ENCODE measurements at regions not wholly inside any gene's neighbourhood (a gene's known extent, or its start where the extent isn't known, plus 50 kb on each side); places are given as distances from the start of the nearest gene placed in this dataset.
"Not testable (repeated sequence)": the region's sequence is repeated elsewhere in the genome, so short reads cannot be mapped to it uniquely, and the experiment has no call there.

DNA sequence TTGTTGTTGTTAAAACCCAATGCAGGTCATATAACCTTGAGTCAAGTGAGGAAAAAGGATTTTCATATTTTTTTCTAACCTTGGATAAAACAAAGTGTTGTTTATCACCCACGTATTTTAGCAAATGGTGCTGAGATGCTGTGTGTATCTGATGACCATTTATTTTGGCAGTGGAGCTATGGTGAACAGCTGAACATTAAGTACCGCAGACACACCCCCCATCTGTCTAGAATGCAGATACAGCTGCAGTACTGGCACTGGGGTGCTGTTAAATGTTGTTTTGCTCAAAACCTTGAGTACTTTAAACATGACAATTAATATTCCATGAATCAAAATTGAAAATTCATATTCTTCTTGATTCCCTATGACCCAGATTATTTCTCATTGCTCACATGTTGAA, 773.3 kb upstream of the SLC39A10 start:
- no peak for DNase-seq (ENCODE audit: low read depth in 2 of 3, low spot score in 2 of 3)

DNA sequence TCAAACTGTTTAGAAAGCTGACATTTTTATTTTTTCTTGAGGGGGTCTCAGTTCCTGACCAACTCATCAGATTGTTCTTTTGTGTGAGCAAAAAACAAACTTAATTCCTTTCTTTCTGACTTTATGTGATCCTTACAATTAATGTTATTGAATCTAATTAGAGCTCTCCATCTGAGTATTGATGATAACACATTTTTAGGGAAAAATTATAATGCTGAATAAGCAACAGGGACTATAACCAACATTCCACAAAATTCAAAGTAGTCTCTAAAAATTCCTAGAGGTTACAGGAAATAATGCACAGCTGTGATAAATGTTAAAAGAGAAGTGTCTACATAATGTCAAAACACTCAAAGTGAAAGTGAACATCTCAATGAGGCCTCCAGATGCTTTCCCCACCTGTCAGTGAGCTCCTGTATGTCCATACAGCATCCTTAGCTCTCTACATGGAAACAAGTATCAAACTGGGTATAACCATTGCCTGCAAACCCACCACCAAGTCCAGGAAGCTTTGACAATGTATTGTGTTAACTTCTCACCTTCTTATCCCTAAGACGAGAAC, 786.0 kb upstream of the SLC39A10 start:
- DNase-seq (ENCODE audit: low read depth in 2 of 3, low spot score in 2 of 3): no peak

DNA sequence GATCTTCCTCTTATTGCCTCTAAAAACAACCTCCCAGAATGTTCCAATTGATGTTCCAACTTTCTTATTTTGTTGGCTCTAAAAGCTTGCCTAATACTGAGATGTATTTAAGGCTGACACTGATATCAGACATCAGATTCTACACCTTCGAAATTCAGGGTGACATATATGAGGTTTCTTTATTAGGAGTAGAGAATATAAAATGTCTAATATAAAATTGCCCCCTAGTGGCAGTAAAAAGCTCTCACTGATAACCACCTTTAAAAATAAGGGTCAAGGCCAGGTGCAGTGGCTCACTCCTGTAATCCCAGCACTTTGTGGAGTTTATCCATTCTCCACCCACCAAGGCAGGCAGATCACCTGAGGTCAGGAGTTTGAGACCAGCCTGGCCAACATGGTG, 789.7 kb upstream of the SLC39A10 start:
- DNase-seq (ENCODE audit: low read depth in 2 of 3, low spot score in 2 of 3): peak in 2 of 3 donors; percentile 2 to 19

DNA sequence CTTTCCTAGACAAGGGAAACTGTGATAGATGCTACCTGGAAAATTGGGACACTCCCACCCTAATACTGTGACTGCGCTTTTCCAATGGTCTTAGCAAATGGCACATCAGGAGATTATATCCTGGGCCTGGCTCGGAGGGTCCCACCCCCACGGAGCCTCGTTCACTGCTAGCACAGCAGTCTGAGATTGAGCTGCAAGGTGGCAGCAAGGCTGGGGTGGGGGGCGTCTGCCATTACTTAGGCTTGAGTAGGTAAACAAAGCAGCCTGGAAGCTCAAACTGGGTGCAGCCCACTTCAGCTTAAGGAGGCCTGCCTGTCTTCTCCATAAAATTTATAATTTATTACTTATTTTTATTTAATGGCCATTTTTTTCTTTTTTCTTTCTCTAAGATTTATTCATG, 802.1 kb upstream of the SLC39A10 start:
- no peak for DNase-seq (ENCODE audit: low read depth in 2 of 3, low spot score in 2 of 3)

DNA sequence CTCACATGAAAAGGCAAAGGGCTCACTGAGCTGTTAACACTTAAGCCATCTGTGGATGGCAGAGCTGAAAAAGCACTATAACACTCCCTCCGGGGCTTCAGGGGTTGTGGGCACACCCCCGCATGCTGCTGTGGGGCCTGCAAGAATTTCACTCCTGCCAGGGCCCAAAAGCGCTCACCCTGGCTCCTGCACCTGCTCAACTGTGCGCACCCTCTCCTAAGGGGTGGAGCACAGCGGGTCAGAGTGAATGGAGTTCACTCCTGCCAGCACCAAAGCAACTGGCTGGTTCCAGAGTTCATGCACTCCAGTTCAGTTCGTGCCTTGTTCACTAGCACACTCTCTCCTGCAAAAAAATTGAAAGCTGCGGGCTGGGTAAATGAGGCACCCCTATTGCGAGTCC, 814.2 kb upstream of the SLC39A10 start:
- no peak for DNase-seq (ENCODE audit: low read depth in 2 of 3, low spot score in 2 of 3)

DNA sequence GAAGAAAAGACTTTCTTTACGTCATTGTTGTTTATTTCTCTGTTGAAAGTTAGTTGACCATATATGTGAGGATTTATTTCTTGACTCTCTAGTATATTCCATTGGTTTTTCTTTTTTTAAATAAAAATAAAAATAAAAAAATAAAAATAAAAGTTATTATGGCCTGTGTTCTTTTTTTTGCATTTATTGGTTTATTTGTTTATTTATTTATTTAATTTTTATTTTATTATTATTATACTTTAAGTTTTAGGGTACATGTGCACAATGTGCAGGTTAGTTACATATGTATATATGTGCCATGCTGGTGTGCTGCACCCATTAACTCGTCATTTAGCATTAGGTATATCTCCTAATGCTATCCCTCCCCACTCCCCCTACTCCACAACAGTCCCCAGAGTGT, 822.7 kb upstream of the SLC39A10 start:
- DNase-seq (ENCODE audit: low read depth in 2 of 3, low spot score in 2 of 3): not testable (repeated sequence)

DNA sequence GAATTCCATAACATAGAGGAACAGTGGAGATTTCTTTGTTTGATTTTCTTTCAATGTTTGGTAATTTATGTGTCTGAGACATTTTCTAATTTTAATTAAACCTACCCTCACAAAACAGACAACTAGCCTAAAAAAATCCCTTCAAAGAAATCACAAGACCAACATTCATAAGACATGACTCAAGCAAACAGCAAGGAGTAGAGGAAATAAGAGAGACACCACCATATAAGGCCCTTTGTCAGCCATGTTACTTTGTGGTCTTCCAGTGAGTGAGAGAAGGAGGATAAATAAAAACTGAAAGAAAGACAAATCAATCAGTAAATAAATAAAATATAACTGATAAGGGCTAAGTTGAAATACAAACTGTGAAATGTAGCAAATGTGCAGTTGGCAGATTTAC, 830.8 kb upstream of the SLC39A10 start:
- no peak for DNase-seq (ENCODE audit: low read depth in 2 of 3, low spot score in 2 of 3)

DNA sequence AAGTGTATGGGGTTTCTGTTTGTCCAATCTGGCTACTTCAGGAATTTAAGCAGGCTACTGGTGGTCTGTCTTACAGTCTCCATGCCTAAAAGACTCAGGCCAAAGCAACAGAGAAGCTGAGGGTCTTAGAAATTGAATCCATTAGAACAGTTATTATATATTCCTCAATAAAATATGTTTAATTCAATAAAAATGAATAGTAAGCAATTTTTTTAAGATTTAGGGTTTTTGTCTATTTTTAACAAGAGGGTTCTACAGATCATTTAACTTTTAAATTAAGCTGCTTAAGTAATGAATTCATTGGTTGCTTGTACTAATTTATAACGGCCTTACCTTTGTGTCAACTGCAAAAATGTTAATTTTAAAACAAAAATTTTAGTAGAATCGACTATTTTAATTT, 832.6 kb upstream of the SLC39A10 start:
- no peak for DNase-seq (ENCODE audit: low read depth in 2 of 3, low spot score in 2 of 3)

DNA sequence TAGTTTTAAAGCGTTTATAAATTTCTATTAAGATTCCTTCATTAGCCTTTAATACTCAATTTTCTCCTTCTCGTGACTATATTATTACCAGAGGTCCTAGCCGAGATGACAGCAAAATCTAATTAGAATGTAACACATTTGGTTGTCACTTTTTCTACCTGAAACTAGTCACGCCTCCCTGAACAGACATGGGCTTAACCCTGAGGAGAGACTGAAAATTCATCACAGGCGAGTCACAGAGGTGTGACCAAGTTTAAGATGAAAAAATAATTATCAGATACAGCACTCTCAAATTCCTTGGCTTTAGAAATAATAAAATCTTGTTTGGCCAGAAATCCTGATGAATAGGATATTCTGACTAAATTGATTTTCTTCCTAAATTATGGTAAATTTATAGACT, 834.4 kb upstream of the SLC39A10 start:
- DNase-seq (ENCODE audit: low read depth in 2 of 3, low spot score in 2 of 3): no peak

DNA sequence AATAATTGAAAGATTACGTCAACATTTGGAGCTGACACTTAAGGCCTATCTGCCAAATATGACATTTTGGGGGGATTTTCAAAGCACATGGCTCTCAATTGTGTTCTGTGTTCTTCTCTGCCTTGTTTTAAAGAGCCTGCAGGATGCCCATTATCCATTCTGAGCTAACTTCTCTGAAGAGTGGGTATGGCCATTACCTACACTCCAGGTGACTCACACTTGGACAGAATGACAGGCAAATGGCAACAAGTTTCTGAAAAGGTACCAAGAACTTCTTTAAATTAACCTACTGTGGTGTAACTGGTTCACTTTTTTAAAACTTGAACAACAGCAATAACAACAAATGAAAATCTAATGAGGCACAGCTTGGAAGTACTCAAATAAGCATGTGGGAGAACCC, 834.9 kb upstream of the SLC39A10 start:
- no peak for DNase-seq (ENCODE audit: low read depth in 2 of 3, low spot score in 2 of 3)

DNA sequence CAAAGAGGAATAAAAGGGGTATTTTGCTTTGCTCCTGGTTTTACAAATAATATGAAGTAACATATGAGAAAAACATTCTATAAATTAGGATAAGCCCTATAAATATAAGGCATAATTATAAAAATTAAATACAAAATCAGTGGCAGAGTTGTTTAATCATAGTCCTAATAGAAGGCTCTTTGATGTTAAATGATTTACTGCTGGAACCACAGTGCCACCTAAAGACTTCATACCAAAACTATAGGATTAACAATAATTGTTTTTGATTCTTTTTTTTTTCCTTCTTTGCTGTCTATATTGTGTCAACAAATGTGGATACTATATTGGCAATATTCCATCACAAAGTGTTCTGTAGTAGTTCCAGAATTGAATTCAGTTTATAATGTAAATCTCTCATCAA, 837.7 kb upstream of the SLC39A10 start:
- DNase-seq (ENCODE audit: low read depth in 2 of 3, low spot score in 2 of 3): peak in 2 of 3 donors; percentile 0 to 4

DNA sequence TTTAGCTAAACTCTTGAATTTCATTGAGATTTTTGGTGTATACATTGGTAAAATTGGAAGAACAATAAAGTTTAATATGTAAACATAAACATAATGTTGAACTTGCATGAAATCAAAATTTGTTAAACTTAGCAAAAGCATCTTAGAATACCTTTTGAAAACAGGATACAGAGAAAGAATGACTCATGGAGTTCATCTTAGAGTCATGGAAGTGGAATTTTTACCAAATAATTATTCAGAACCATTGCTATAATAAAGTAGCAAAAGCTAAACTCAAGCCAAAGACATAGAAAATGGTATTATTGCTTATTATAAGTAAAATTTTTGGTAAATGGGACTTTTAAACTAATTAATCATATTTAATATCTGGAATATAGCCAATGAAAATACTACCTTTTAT, 841.6 kb upstream of the SLC39A10 start:
- DNase-seq (ENCODE audit: low read depth in 2 of 3, low spot score in 2 of 3): no peak

DNA sequence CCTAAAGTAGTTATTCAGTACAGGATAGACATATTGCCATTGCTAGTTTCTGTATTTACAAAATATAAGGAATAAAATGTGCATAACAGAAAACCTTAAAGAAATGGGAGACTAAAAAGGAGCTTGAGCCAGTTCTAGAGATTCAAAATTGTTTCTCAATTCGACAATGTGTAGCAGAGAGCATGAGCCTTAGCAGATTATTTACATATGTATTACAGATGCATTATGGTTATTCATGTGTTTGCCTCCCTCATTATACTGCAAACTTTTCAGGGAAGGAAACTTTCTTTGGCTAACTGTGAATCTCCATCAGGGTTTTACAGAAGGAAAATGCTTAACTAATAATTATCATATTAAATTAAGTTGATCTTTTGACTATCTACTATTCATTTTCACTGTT, 854.4 kb upstream of the SLC39A10 start:
- DNase-seq (ENCODE audit: low read depth in 2 of 3, low spot score in 2 of 3): no peak

DNA sequence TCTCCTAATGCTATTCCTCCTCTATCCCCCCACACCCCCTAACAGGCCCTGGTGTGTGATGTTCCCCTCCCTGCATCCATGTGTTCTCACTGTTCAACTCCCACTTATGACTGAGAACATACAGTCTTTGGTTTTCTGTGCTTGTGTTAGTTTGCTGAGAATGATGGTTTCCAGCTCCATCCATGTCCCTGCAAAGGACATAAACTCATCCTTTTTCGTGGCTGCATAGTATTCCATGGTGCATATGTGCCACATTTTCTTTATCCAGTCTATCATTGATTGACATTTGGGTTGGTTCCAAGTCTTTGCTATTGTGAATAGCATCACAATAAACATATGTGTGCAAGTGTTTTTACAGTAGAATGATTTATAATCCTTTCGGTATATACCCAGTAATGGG, 870.0 kb upstream of the SLC39A10 start:
- DNase-seq (ENCODE audit: low read depth in 2 of 3, low spot score in 2 of 3): not testable (repeated sequence)

DNA sequence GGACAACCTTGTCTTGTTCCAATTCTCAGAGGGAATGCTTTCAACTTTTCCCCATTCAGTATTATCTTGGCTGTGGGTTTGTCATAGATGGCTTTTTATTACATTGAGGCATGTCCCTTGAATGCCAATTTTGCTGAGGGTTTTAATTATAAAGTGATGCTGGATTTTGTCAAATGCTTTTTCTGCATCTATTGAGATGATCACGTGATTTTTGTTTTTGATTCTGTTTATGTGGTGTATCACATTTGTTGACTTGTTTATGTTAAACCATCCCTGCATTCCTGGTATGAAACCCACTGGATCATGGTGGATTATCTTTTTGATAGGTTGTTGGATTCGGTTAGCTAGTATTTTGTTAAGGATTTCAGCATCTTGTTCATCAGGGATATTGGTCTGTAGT, 885.6 kb upstream of the SLC39A10 start:
- DNase-seq (ENCODE audit: low read depth in 2 of 3, low spot score in 2 of 3): not testable (repeated sequence)

DNA sequence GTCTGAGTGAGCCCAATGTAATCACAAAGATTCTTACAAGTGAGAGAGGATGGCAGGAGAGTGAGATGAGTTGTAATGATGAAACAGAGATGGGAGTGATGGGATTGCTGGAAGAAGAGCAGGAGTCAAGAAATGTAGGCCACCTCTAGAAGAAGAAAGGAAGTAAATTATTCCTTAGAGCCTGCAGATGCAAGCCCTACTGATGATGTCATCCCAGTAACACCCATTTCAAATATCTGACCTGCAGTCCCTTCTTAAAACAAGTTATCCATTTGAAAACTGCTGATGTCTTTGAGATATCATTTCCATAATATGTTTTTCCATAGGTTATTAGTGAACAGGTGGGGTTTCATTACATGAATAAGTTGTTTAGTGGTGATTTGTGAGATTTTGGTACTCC, 888.0 kb upstream of the SLC39A10 start:
- DNase-seq (ENCODE audit: low read depth in 2 of 3, low spot score in 2 of 3): no peak

DNA sequence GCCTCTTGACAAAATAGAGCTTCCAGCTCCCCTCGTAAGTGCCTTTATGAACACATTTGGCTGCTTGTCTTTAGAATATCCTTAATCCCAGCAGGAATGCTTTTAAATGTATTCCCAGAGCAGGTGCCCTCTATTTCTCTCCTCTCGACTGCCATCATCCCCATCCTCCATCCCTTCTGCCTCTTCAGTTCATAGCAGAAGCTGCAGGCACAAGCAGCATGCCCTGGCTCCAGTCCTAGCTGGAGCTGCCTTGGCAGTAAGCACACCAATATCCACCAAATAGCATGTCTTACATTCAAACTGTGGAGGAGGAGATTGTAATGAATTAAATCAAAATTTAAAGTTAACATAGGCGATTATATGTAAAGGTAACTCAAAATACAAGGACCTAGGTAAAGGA, 891.3 kb upstream of the SLC39A10 start:
- DNase-seq (ENCODE audit: low read depth in 2 of 3, low spot score in 2 of 3): no peak

DNA sequence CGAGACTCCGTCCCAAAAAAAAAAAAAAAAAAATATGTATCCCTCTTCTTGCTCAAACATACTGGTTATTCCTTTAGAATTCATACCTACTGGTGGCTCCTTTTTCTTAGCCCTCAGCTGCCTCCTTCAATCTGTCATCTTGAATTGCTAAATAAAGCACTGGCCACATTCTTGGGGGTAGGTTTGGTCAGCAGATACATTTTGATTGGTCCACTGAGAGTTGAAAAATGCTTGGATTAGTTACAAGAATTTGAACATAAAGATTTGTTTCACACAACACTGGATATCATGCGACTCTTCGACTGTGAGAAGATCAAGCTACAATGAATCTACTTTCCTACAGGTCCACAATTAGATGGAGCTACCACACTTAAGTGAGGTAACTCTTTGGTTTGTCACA, 906.1 kb upstream of the SLC39A10 start:
- no peak for DNase-seq (ENCODE audit: low read depth in 2 of 3, low spot score in 2 of 3)

DNA sequence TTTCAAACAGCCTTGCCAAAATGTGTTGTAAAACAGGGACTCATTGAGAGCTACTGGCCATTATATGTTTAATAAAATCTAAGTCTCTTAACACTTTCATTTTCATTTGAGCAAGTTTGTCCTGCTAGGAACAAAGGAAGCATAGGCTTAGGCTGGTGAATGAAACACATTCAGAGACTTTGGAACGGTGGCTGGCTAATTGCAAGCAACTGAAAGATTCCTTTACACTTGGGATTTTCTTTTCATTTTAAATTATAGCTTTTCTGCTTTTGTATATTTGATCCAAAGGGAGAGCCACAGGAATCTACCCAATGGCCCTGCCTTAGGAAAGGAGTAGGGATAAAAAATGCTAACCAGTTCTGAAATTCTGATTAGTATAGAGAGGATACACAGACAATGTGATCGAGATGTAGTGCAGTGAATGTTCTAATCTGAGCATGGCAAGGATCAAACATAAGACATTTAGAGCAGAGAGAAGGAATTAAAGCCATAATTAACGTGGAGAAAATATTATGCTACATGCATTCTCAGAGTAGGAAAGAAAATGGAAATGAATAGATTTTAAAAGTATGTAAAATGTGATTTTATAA, 911.4 kb upstream of the SLC39A10 start:
- DNase-seq (ENCODE audit: low read depth in 2 of 3, low spot score in 2 of 3): no peak

DNA sequence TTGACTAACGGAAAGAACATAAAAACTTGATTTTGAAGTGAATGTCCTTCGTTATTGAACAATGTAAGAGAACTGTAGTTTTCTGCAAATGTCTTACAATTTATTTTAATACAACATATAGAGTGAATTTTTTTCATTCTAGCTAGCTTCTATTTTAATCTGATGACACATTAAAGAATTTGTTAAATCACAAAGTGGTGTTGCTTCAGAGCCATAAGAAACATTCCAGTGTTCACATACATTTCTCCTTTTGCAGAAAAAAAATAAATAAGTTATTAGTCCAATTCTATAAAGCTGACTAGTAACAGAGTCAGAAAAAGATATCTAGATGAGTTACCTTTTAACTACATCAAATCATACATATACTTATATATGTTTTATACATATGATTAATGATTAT, 914.3 kb upstream of the SLC39A10 start:
- no peak for DNase-seq (ENCODE audit: low read depth in 2 of 3, low spot score in 2 of 3)

DNA sequence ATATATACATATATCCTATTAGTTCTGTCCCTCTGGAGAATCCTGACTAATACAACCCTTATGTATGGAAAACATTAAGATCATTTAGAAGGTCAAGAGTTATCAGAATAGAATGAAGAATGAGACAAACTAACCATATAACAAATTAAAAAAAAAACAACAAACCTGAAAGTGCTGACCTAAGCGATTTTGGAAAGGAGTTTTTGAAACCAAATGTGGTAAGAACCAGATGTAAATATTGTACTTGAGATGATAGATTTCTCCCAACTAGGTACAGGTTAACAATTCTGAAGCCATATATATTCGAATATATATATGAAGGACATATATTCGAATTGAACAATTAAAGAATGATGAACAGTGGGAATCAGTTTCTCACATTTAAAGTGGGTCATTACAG, 917.8 kb upstream of the SLC39A10 start:
- DNase-seq (ENCODE audit: low read depth in 2 of 3, low spot score in 2 of 3): no peak

DNA sequence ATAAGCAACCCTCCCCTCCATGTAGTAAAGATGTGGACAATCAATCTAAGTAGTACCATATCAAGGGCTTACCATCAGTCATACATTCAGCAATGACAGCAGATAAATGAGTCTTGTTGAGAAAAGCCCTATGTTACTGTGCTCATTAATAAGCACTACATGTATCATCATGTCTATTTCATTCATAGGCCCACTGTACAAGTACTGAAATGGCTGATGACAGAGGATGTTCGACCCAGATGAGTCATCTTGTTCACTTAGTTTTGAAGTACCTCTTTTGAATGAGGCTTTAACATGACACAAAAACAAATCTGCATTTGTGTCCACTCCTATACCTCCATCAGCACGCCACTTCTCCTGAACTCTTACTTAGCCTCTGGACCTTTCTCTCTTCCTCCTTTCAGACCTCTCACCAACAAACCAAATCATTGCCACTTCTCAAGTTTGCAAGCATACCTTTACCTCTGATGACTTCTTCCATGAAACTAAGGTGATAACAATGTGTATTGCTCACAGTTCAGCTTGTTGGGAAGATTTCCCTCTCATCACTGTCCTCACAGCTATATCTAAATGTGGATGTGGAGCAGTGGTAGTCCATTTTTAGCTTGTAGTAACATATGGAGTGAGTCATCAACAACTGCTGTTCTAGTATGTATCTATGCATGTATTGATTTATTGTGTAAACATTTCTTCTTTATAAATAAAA, 921.0 kb upstream of the SLC39A10 start:
- DNase-seq (ENCODE audit: low read depth in 2 of 3, low spot score in 2 of 3): no peak

DNA sequence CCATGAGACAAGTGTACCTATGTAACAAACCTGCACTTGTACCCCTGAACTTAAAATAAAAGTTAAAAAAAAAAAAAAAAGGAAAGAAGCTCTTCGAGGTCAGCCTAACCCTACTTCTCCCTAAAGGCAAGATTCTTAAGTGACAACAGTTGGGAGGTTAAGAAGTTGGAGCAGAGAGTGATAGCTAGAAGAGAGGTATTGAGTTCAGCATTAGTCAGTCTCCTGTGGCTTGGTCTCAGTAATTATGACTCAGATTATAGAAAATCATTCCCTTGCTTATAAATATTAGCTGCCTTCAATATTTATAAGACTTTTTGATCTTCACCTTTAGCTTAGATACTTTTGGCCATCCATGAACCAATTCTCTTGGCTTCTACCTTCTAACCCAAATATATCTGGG, 926.8 kb upstream of the SLC39A10 start:
- DNase-seq (ENCODE audit: low read depth in 2 of 3, low spot score in 2 of 3): no peak
